ENCODE measurements at regions not wholly inside any gene's neighbourhood (a gene's known extent, or its start where the extent isn't known, plus 50 kb on each side); places are given as distances from the start of the nearest gene placed in this dataset.

- H3K36me3 Mint-ChIP-seq (ENCODE audit: insufficient read depth) = peaks cover 3% of the 10 kb centered on the region
- no peak overlapping the region for H3K4me3 Mint-ChIP-seq
- DNase-seq (ENCODE audit: low spot score in 2 of 2) (no peak), ATAC-seq (replicated peaks; ENCODE audit: extremely low read depth, poor library complexity, severe bottlenecking) (no peak)
- no peaks in the 10 kb centered on the region for H3K4me1 Mint-ChIP-seq
- no peaks in the 10 kb centered on the region for H3K27me3 Mint-ChIP-seq
- no peak overlapping the region for H3K27ac Mint-ChIP-seq (ENCODE audit: low read depth)
- peaks cover 12% of the 10 kb centered on the region for H3K9me3 Mint-ChIP-seq
These were observed 291.4 kb upstream of the ISL1 start for GRCh38 chr5:51091816-51092215.

DNA sequence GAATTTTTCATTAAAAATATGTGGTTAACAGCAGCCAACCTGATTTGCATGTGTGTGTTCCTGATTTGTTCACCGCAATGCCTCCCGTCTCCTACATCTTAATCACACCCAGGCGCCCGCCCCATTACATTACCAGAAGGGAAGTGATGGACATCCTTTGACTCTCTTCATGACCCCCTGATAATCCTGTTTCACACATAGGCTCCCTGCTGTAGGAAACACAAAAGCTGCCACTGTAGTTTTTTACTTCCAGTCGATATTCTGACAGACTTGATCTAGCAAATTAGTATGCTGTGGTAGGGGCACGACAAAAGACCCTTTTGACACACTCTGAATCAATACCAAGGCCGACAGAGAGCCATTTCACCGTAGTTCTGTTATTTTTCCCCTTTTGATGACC lies 287.8 kb upstream of the ISL1 start:
- Mint-ChIP-seq H3K27ac (ENCODE audit: low read depth) (no peak overlapping the region), H3K36me3 (ENCODE audit: insufficient read depth) (no peaks in the 10 kb centered on the region), H3K9me3 (peaks cover 15% of the 10 kb centered on the region), H3K4me3 (no peak overlapping the region), H3K4me1 (no peaks in the 10 kb centered on the region), H3K27me3 (no peaks in the 10 kb centered on the region)
- ATAC-seq (replicated peaks; ENCODE audit: extremely low read depth, poor library complexity, severe bottlenecking) (no peak), DNase-seq (ENCODE audit: low spot score in 2 of 2) (no peak)

- no peak overlapping the region for H3K27ac Mint-ChIP-seq (ENCODE audit: low read depth)
- no peaks in the 10 kb centered on the region for H3K27me3 Mint-ChIP-seq
- H3K36me3 Mint-ChIP-seq (ENCODE audit: insufficient read depth) = no peaks in the 10 kb centered on the region
- H3K4me3 Mint-ChIP-seq = no peak overlapping the region
- ATAC-seq (replicated peaks; ENCODE audit: extremely low read depth, poor library complexity, severe bottlenecking) (no peak), DNase-seq (ENCODE audit: low spot score in 2 of 2) (no peak)
- H3K9me3 Mint-ChIP-seq = peaks cover 22% of the 10 kb centered on the region
- no peaks in the 10 kb centered on the region for H3K4me1 Mint-ChIP-seq
These were observed 286.4 kb upstream of the ISL1 start for GRCh38 chr5:51096859-51097258.

DNA sequence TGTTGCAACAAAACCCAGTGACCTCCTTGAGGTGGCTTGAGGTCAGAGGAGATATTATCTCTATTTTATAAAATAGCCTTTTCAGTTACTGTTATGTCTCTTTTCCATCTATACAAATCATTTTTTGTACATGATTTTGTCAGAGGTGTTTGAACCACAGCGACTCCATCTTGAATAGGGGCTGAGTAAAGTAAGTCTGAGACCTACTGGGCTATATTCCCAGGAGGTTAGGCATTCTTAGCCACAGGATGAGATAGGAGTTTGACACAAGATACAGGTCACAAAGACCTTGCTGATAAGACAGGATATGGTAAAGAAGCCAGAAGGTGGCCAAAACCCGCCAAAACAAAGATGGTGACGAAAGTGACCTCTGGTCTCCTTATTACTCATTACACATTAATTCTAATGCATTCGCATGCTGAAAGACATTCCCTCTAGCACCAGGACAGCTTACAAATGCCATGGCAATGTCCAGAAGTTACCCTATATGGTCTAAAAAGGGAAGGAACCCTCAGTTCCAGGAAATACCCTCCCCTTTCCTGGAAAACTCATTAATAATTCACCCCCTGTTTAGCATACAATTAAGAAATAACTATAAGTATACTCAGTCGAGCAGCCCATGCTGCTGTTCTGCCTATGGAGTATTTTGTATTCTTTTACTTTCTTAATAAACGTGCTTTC lies 283.9 kb upstream of the ISL1 start:
- Mint-ChIP-seq H3K4me3 (no peak overlapping the region), H3K9me3 (peaks cover 22% of the 10 kb centered on the region), H3K4me1 (no peaks in the 10 kb centered on the region), H3K27me3 (no peaks in the 10 kb centered on the region), H3K36me3 (ENCODE audit: insufficient read depth) (no peaks in the 10 kb centered on the region), H3K27ac (ENCODE audit: low read depth) (no peak overlapping the region)
- DNase-seq (ENCODE audit: low spot score in 2 of 2) (no peak), ATAC-seq (replicated peaks; ENCODE audit: extremely low read depth, poor library complexity, severe bottlenecking) (no peak)

GRCh38 chr5:51104556-51104955 lies 278.7 kb upstream of the ISL1 start:
- ATAC-seq (replicated peaks; ENCODE audit: extremely low read depth, poor library complexity, severe bottlenecking) (no peak), DNase-seq (ENCODE audit: low spot score in 2 of 2) (no peak)
- Mint-ChIP-seq H3K27me3 (no peaks in the 10 kb centered on the region), H3K4me1 (no peaks in the 10 kb centered on the region), H3K27ac (ENCODE audit: low read depth) (no peak overlapping the region), H3K36me3 (ENCODE audit: insufficient read depth) (no peaks in the 10 kb centered on the region), H3K9me3 (peaks cover 27% of the 10 kb centered on the region), H3K4me3 (no peak overlapping the region)

DNA sequence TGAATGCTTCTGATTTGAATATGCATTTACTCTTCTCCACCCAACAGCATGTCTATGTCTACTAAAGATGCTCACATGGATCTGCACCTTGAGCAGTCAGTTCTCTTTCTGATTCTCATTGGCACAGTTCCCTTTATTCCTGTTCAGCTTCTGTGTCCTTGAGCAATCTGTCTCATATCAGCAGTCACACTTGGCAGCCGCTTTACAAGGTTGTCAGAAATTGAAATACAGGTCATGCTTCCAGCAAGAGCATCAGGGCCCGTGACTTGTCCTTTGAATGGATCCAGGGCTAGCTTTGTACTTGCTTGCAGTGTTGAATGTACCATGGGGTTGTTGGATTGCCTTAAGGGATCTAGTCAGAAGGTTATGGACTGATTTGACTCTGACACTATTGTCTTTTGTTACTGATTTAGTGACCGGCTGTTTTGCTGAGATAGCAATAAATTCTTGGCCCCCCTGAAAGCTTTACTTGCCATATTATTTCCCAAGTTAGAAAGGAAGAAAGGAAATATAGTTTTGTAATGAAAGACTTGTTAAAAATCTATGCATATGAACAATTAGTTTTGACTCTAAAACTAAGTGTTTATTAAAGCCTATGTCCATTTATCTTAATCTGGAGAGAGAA lies 273.4 kb upstream of the ISL1 start:
- Mint-ChIP-seq H3K27ac (ENCODE audit: low read depth) (no peak overlapping the region), H3K9me3 (peaks cover 35% of the 10 kb centered on the region)
- ATAC-seq (replicated peaks; ENCODE audit: extremely low read depth, poor library complexity, severe bottlenecking) = no peak

DNA sequence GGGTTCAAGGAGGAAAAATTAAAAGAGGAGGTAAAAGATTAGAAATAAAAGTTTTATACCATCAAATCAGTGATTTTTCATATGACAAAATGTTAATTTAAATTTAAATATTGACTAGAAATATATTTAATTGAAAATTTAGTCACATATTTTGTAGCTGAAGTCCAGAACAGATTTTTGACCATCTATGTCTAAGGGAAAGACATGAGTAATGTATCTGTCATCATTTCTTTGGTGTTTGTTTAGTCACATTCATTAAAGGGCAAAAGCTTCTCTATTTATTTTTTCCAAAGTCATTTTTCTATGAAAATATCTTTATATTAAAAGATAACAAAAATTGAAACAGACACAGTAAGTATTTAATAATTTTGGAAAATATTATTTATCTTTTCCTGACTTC lies 252.0 kb upstream of the ISL1 start:
- no peaks in the 10 kb centered on the region for H3K36me3 Mint-ChIP-seq (ENCODE audit: insufficient read depth)
- peaks cover 23% of the 10 kb centered on the region for H3K9me3 Mint-ChIP-seq
- no peaks in the 10 kb centered on the region for H3K4me1 Mint-ChIP-seq
- H3K27me3 Mint-ChIP-seq = no peaks in the 10 kb centered on the region
- no peak overlapping the region for H3K27ac Mint-ChIP-seq (ENCODE audit: low read depth)
- H3K4me3 Mint-ChIP-seq = no peak overlapping the region
- DNase-seq (ENCODE audit: low spot score in 2 of 2) (no peak), ATAC-seq (replicated peaks; ENCODE audit: extremely low read depth, poor library complexity, severe bottlenecking) (no peak)

More for the DNA sequence above, 273.4 kb upstream of the ISL1 start:
- no peak overlapping the region for H3K4me3 Mint-ChIP-seq
- H3K36me3 Mint-ChIP-seq (ENCODE audit: insufficient read depth) = no peaks in the 10 kb centered on the region
- H3K27me3 Mint-ChIP-seq = no peaks in the 10 kb centered on the region
- no peaks in the 10 kb centered on the region for H3K4me1 Mint-ChIP-seq
- no peak for DNase-seq (ENCODE audit: low spot score in 2 of 2)

DNA sequence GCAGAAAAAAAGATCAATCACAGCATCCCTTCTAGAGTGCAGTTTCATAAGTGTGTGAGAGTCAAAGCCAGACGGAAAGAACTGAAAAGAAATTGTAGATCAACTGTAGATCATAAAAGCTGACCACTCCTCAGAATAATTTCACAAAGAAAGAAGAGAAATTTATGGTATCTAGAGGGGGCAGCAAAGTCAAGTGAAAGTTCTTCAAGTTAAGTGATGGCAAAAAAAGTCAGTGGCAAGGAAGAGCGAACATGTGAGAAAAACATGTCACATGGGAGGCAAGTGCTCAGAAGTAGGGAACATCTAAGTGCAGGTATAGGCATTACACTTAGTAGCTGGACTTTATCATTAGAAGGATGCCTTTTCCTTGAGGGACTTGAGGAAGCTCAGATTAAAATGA lies 245.1 kb upstream of the ISL1 start:
- H3K4me1 Mint-ChIP-seq = no peaks in the 10 kb centered on the region
- no peak overlapping the region for H3K4me3 Mint-ChIP-seq
- peaks cover 18% of the 10 kb centered on the region for H3K9me3 Mint-ChIP-seq
- H3K27me3 Mint-ChIP-seq = no peaks in the 10 kb centered on the region
- no peak for DNase-seq (ENCODE audit: low spot score in 2 of 2)
- no peak overlapping the region for H3K27ac Mint-ChIP-seq (ENCODE audit: low read depth)
- peaks cover 2% of the 10 kb centered on the region for H3K36me3 Mint-ChIP-seq (ENCODE audit: insufficient read depth)
- ATAC-seq (replicated peaks; ENCODE audit: extremely low read depth, poor library complexity, severe bottlenecking) = no peak

GRCh38 chr5:51148437-51148836 lies 234.8 kb upstream of the ISL1 start:
- no peak for DNase-seq (ENCODE audit: low spot score in 2 of 2)
- Mint-ChIP-seq H3K4me3 (no peak overlapping the region), H3K27ac (ENCODE audit: low read depth) (no peak overlapping the region), H3K4me1 (no peaks in the 10 kb centered on the region), H3K36me3 (ENCODE audit: insufficient read depth) (peaks cover 4% of the 10 kb centered on the region), H3K9me3 (peaks cover 27% of the 10 kb centered on the region), H3K27me3 (no peaks in the 10 kb centered on the region)
- no peak for ATAC-seq (replicated peaks; ENCODE audit: extremely low read depth, poor library complexity, severe bottlenecking)

- no peaks in the 10 kb centered on the region for H3K4me1 Mint-ChIP-seq
- no peak overlapping the region for H3K4me3 Mint-ChIP-seq
- ATAC-seq (replicated peaks; ENCODE audit: extremely low read depth, poor library complexity, severe bottlenecking) = no peak
- H3K27me3 Mint-ChIP-seq = no peaks in the 10 kb centered on the region
- DNase-seq (ENCODE audit: low spot score in 2 of 2) = no peak
- H3K27ac Mint-ChIP-seq (ENCODE audit: low read depth) = no peak overlapping the region
- peaks cover 25% of the 10 kb centered on the region for H3K9me3 Mint-ChIP-seq
- peaks cover 2% of the 10 kb centered on the region for H3K36me3 Mint-ChIP-seq (ENCODE audit: insufficient read depth)
These were observed 227.0 kb upstream of the ISL1 start for GRCh38 chr5:51156222-51156621.

GRCh38 chr5:51156838-51157237 lies 226.4 kb upstream of the ISL1 start:
- DNase-seq (ENCODE audit: low spot score in 2 of 2) (no peak), ATAC-seq (replicated peaks; ENCODE audit: extremely low read depth, poor library complexity, severe bottlenecking) (no peak)
- Mint-ChIP-seq H3K9me3 (peaks cover 24% of the 10 kb centered on the region), H3K36me3 (ENCODE audit: insufficient read depth) (no peaks in the 10 kb centered on the region), H3K27me3 (no peaks in the 10 kb centered on the region), H3K4me1 (no peaks in the 10 kb centered on the region), H3K27ac (ENCODE audit: low read depth) (no peak overlapping the region), H3K4me3 (no peak overlapping the region)

GRCh38 chr5:51159164-51159563 lies 224.1 kb upstream of the ISL1 start:
- Mint-ChIP-seq H3K36me3 (ENCODE audit: insufficient read depth) (no peaks in the 10 kb centered on the region), H3K27me3 (no peaks in the 10 kb centered on the region), H3K4me3 (no peak overlapping the region), H3K9me3 (peaks cover 31% of the 10 kb centered on the region), H3K4me1 (no peaks in the 10 kb centered on the region), H3K27ac (ENCODE audit: low read depth) (no peak overlapping the region)
- DNase-seq (ENCODE audit: low spot score in 2 of 2) (no peak), ATAC-seq (replicated peaks; ENCODE audit: extremely low read depth, poor library complexity, severe bottlenecking) (peak; percentile 24)

- Mint-ChIP-seq H3K4me3 (no peak overlapping the region), H3K4me1 (no peaks in the 10 kb centered on the region), H3K27ac (ENCODE audit: low read depth) (no peak overlapping the region), H3K36me3 (ENCODE audit: insufficient read depth) (no peaks in the 10 kb centered on the region), H3K9me3 (peaks cover 27% of the 10 kb centered on the region), H3K27me3 (no peaks in the 10 kb centered on the region)
- DNase-seq (ENCODE audit: low spot score in 2 of 2) (no peak), ATAC-seq (replicated peaks; ENCODE audit: extremely low read depth, poor library complexity, severe bottlenecking) (no peak)
These were observed 223.6 kb upstream of the ISL1 start for GRCh38 chr5:51159606-51160005.
